HEK293 (cell line): ENCODE measurements at regions not wholly inside any gene's neighbourhood (a gene's known extent, or its start where the extent isn't known, plus 50 kb on each side); places are given as distances from the start of the nearest gene placed in this dataset.

Source experiments
- CTCF ChIA-PET: fragments of 350-600 bp; formaldehyde crosslinking; extraction: SDS; loops from one replicate; lab custom pipeline; 2021; ENCODE audit warnings: antibody characterized with exemption; lab: Yijun Ruan, JAX
- POLR2A ChIA-PET: fragments of 300-600 bp; formaldehyde crosslinking; extraction: SDS; loops from one replicate; lab custom pipeline; 2020; ENCODE audit warnings: antibody characterized with exemption, inconsistent platforms; lab: Yijun Ruan, JAX
- H3K27ac ChIP-seq: fragments of 200-500 bp; sonication (Bioruptor generic); 2 replicates; pipeline ENCODE4 v1.5.1; 2014; ENCODE audit warnings: low read depth, low read length, control low read depth, inconsistent platforms; ENCODE audit errors: extremely low read depth
- H3K36me3 ChIP-seq, 2 experiments: fragments of 200-500 bp in 1 of 2; sonication (Bioruptor generic) in 1 of 2; 1 replicate in 1 of 2; 2 replicates in 1 of 2; pipeline ENCODE4 v1.5.1; 2014 to 2017; ENCODE audit warnings: inconsistent platforms in 2 of 2, low read length in 2 of 2; ENCODE audit not compliant: control insufficient read depth in 2 of 2, insufficient read depth in 1 of 2
- H3K4me1 ChIP-seq: fragments of 200-500 bp; sonication (Bioruptor generic); 2 replicates; pipeline ENCODE4 v1.5.1; 2014; ENCODE audit warnings: mild to moderate bottlenecking, low read length, inconsistent platforms; ENCODE audit not compliant: control insufficient read depth, insufficient read depth
- H3K4me3 ChIP-seq: 2 replicates; pipeline ENCODE4 v1.5.1; 2011; ENCODE audit warnings: low read depth, mild to moderate bottlenecking, control low read depth, low read length, moderate library complexity
- H3K9me3 ChIP-seq: fragments of 200-500 bp; sonication (Bioruptor generic); 2 replicates; pipeline ENCODE4 v1.5.1; 2014; ENCODE audit warnings: low read depth, low read length, inconsistent platforms; ENCODE audit not compliant: control insufficient read depth, insufficient read depth
- GFI1B ChIP-seq: fragments of 450-650 bp; formaldehyde crosslinking; IDR thresholded peaks from 2 replicates; pipeline ENCODE4 v1.5.1; 2016; ENCODE audit warnings: missing biosample characterization, missing genetic modification characterization
- HOXA7 ChIP-seq: sonication (generic); formaldehyde crosslinking; IDR thresholded peaks from 2 replicates; pipeline ENCODE4 v1.8.1; 2022; ENCODE audit warnings: missing genetic modification reagents, borderline replicate concordance
- KLF1 ChIP-seq: fragments of 450-650 bp; formaldehyde crosslinking; IDR thresholded peaks from 2 replicates; pipeline ENCODE4 v1.5.1; 2016; ENCODE audit warnings: missing biosample characterization, missing genetic modification characterization
- TSHZ1 ChIP-seq: fragments of 450-650 bp; formaldehyde crosslinking; IDR thresholded peaks from 2 replicates; pipeline ENCODE4 v1.5.1; 2016; ENCODE audit warnings: missing biosample characterization, missing genetic modification characterization, borderline replicate concordance
- ZNF354C ChIP-seq: fragments of 450-650 bp; formaldehyde crosslinking; IDR thresholded peaks from 2 replicates; pipeline ENCODE4 v1.5.1; 2016; ENCODE audit warnings: missing biosample characterization, missing genetic modification characterization, low read depth, borderline replicate concordance
- ZNF433 ChIP-seq: fragments of 450-650 bp; formaldehyde crosslinking; IDR thresholded peaks from 2 replicates; pipeline ENCODE4 v1.5.1; 2016; ENCODE audit warnings: missing biosample characterization, missing genetic modification characterization, low read depth
- ZNF548 ChIP-seq: fragments of 450-650 bp; formaldehyde crosslinking; IDR thresholded peaks from 2 replicates; pipeline ENCODE4 v1.5.1; 2016; ENCODE audit warnings: missing biosample characterization, missing genetic modification characterization
- ZNF560 ChIP-seq: fragments of 450-650 bp; formaldehyde crosslinking; IDR thresholded peaks from 2 replicates; pipeline ENCODE4 v1.5.1; 2017; ENCODE audit warnings: missing biosample characterization, missing genetic modification characterization, borderline replicate concordance
- ZNF561 ChIP-seq: fragments of 450-650 bp; IDR thresholded peaks from 2 replicates; pipeline ENCODE4 v1.5.1; 2018; ENCODE audit warnings: missing biosample characterization, missing genetic modification characterization, borderline replicate concordance
- ZNF677 ChIP-seq: fragments of 450-650 bp; IDR thresholded peaks from 2 replicates; pipeline ENCODE4 v1.5.0; 2018; ENCODE audit warnings: missing biosample characterization, mild to moderate bottlenecking, missing genetic modification characterization, moderate library complexity
- ZNF776 ChIP-seq: fragments of 450-650 bp; formaldehyde crosslinking; IDR thresholded peaks from 2 replicates; pipeline ENCODE4 v1.5.0; 2017; ENCODE audit warnings: missing biosample characterization, missing genetic modification characterization, borderline replicate concordance
- TF ChIP-seq, protein P1 (sequence below): fragments of 450-650 bp; formaldehyde crosslinking; IDR thresholded peaks from 2 replicates; pipeline ENCODE4 v1.5.1; 2016; ENCODE audit warnings: missing biosample characterization, missing genetic modification characterization
- TF ChIP-seq, protein P2 (sequence below): fragments of 450-650 bp; formaldehyde crosslinking; IDR thresholded peaks from 2 replicates; pipeline ENCODE4 v1.5.1; 2016; ENCODE audit warnings: missing biosample characterization, missing genetic modification characterization
- TF ChIP-seq, protein P3 (sequence below): fragments of 450-650 bp; IDR thresholded peaks from 2 replicates; pipeline ENCODE4 v1.5.1; 2018; ENCODE audit warnings: missing biosample characterization, missing genetic modification characterization
- TF ChIP-seq, protein P4 (sequence below): fragments of 450-650 bp; formaldehyde crosslinking; conservative IDR thresholded peaks from 2 replicates; pipeline ENCODE4 v1.5.1; 2016; ENCODE audit warnings: low read depth, missing biosample characterization, missing genetic modification characterization

DNA sequence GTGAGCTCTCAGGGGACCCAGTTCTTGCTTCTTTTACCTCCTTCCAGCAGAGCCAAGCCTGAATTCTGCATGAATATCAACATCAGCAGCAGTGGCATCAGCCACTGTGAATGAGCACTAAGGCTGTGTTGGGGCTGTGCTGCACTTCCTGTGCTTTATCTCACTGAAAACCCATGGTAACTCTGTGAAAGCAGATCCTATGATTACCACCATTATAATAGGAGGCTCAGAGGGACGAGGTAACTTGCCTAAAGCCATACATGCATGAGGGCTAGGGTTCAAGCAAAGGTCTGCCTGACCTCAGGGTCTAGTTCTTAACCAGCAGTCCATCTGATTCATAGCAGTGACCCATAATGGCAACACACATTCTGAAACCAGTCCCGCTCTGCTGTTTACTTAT is 60.5 kb upstream of the RAPGEF1 start:
- no peak overlapping the region for H3K4me3 ChIP-seq

More for the DNA sequence above, 60.5 kb upstream of the RAPGEF1 start:
- CTCF ChIA-PET, result interaction anchor here (0.6 kb wide), 1 partner anchor 45 kb away, joined by 3 read pairs; no protein-coding TSS in a partner anchor
- Histone ChIP-seq H3K9me3 (no peaks in the 10 kb centered on the region), H3K27ac (no peak overlapping the region), H3K36me3 (no peaks in the 10 kb centered on the region), H3K4me1 (no peaks in the 10 kb centered on the region)
- no peak for TF ChIP-seq HOXA7 (CRISPR knock-in tag)
- TF ChIP-seq, protein P1, sequence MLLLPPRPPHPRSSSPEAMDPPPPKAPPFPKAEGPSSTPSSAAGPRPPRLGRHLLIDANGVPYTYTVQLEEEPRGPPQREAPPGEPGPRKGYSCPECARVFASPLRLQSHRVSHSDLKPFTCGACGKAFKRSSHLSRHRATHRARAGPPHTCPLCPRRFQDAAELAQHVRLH (tag by site-specific recombination), result no peak
- TF ChIP-seq ZNF354C, result no peak
- TF ChIP-seq ZNF561, result no peak
- TF ChIP-seq ZNF433 (tag by site-specific recombination), result no peak
- TF ChIP-seq, protein P2, sequence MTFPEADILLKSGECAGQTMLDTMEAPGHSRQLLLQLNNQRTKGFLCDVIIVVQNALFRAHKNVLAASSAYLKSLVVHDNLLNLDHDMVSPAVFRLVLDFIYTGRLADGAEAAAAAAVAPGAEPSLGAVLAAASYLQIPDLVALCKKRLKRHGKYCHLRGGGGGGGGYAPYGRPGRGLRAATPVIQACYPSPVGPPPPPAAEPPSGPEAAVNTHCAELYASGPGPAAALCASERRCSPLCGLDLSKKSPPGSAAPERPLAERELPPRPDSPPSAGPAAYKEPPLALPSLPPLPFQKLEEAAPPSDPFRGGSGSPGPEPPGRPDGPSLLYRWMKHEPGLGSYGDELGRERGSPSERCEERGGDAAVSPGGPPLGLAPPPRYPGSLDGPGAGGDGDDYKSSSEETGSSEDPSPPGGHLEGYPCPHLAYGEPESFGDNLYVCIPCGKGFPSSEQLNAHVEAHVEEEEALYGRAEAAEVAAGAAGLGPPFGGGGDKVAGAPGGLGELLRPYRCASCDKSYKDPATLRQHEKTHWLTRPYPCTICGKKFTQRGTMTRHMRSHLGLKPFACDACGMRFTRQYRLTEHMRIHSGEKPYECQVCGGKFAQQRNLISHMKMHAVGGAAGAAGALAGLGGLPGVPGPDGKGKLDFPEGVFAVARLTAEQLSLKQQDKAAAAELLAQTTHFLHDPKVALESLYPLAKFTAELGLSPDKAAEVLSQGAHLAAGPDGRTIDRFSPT, result no peak
- TF ChIP-seq, protein P3, sequence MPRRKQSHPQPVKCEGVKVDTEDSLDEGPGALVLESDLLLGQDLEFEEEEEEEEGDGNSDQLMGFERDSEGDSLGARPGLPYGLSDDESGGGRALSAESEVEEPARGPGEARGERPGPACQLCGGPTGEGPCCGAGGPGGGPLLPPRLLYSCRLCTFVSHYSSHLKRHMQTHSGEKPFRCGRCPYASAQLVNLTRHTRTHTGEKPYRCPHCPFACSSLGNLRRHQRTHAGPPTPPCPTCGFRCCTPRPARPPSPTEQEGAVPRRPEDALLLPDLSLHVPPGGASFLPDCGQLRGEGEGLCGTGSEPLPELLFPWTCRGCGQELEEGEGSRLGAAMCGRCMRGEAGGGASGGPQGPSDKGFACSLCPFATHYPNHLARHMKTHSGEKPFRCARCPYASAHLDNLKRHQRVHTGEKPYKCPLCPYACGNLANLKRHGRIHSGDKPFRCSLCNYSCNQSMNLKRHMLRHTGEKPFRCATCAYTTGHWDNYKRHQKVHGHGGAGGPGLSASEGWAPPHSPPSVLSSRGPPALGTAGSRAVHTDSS, result no peak
- no peak for TF ChIP-seq TSHZ1 (tag by site-specific recombination)
- TF ChIP-seq GFI1B (tag by site-specific recombination), result no peak
- no peak for TF ChIP-seq KLF1 (tag by site-specific recombination)
- TF ChIP-seq ZNF548, result no peak
- no peak for TF ChIP-seq ZNF677 (tag by site-specific recombination)
- TF ChIP-seq ZNF560 (tag by site-specific recombination), result no peak
- TF ChIP-seq ZNF776, result no peak
- TF ChIP-seq, protein P4, sequence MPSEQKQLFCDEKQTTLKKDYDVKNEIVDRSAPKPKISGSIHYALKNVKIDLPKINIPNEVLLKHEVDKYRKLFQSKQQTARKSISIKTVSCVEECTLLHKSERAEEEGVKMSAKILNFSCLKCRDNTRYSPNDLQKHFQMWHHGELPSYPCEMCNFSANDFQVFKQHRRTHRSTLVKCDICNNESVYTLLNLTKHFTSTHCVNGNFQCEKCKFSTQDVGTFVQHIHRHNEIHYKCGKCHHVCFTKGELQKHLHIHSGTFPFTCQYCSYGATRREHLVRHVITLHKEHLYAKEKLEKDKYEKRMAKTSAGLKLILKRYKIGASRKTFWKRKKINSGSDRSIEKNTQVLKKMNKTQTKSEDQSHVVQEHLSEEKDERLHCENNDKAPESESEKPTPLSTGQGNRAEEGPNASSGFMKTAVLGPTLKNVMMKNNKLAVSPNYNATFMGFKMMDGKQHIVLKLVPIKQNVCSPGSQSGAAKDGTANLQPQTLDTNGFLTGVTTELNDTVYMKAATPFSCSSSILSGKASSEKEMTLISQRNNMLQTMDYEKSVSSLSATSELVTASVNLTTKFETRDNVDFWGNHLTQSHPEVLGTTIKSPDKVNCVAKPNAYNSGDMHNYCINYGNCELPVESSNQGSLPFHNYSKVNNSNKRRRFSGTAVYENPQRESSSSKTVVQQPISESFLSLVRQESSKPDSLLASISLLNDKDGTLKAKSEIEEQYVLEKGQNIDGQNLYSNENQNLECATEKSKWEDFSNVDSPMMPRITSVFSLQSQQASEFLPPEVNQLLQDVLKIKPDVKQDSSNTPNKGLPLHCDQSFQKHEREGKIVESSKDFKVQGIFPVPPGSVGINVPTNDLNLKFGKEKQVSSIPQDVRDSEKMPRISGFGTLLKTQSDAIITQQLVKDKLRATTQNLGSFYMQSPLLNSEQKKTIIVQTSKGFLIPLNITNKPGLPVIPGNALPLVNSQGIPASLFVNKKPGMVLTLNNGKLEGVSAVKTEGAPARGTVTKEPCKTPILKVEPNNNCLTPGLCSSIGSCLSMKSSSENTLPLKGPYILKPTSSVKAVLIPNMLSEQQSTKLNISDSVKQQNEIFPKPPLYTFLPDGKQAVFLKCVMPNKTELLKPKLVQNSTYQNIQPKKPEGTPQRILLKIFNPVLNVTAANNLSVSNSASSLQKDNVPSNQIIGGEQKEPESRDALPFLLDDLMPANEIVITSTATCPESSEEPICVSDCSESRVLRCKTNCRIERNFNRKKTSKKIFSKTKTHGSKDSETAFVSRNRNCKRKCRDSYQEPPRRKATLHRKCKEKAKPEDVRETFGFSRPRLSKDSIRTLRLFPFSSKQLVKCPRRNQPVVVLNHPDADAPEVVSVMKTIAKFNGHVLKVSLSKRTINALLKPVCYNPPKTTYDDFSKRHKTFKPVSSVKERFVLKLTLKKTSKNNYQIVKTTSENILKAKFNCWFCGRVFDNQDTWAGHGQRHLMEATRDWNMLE, result no peak
- POLR2A ChIA-PET, result no interaction called here
